A204.1 (cell line): ENCODE measurements at regions not wholly inside any gene's neighbourhood (a gene's known extent, or its start where the extent isn't known, plus 50 kb on each side); places are given as distances from the start of the nearest gene placed in this dataset.
"Not testable (repeated sequence)": the region's sequence is repeated elsewhere in the genome, so short reads cannot be mapped to it uniquely, and the experiment has no call there.

Source experiments
- FAIRE-seq: peaks from 2 replicates; lab custom pipeline; 2012; peaks lifted over from hg19 to GRCh38; lab: Jason Lieb, UNC

GRCh38 chr18:30623401-30624065 lies 419.0 kb downstream of the DSC3 start:
- FAIRE-seq = no peak

GRCh38 chr18:30622635-30623034 lies 419.9 kb downstream of the DSC3 start:
- FAIRE-seq = no peak

- no peak for FAIRE-seq
Measured at GRCh38 chr18:30622104-30622503, 420.4 kb downstream of the DSC3 start.

- no peak for FAIRE-seq
Measured at GRCh38 chr18:30618567-30618966, 424.0 kb downstream of the DSC3 start.

- no peak for FAIRE-seq
Measured at GRCh38 chr18:30616414-30616813, 426.1 kb downstream of the DSC3 start.

GRCh38 chr18:30613467-30613801 lies 429.1 kb downstream of the DSC3 start:
- FAIRE-seq = no peak

GRCh38 chr18:30601541-30601940 lies 441.0 kb downstream of the DSC3 start:
- no peak for FAIRE-seq

- no peak for FAIRE-seq
Measured at GRCh38 chr18:30597202-30597601, 445.3 kb downstream of the DSC3 start.

GRCh38 chr18:30596635-30597034 lies 445.9 kb downstream of the DSC3 start:
- no peak for FAIRE-seq

- FAIRE-seq = no peak
Measured at GRCh38 chr18:30595942-30596341, 446.6 kb downstream of the DSC3 start.

- FAIRE-seq = not testable (repeated sequence)
Measured at GRCh38 chr18:30594911-30595310, 447.6 kb downstream of the DSC3 start.

GRCh38 chr18:30591462-30591861 lies 451.1 kb downstream of the DSC3 start:
- no peak for FAIRE-seq

- no peak for FAIRE-seq
Measured at GRCh38 chr18:30588673-30589164, 453.8 kb downstream of the DSC3 start.

GRCh38 chr18:30583768-30584167 lies 458.8 kb downstream of the DSC3 start:
- FAIRE-seq = no peak

- no peak for FAIRE-seq
Measured at GRCh38 chr18:30582078-30582477, 460.5 kb downstream of the DSC3 start.

GRCh38 chr18:30578707-30579106 lies 463.8 kb downstream of the DSC3 start:
- no peak for FAIRE-seq

GRCh38 chr18:30572214-30572613 lies 470.3 kb downstream of the DSC3 start:
- FAIRE-seq = no peak

- FAIRE-seq = no peak
Measured at GRCh38 chr18:30568333-30568732, 474.2 kb downstream of the DSC3 start.

GRCh38 chr18:30566877-30567276 lies 475.7 kb downstream of the DSC3 start:
- FAIRE-seq = no peak

GRCh38 chr18:30562231-30562630 lies 480.3 kb downstream of the DSC3 start:
- FAIRE-seq = no peak

- FAIRE-seq = no peak
Measured at GRCh38 chr18:30556112-30556511, 486.4 kb downstream of the DSC3 start.

GRCh38 chr18:30545393-30545792 lies 497.1 kb downstream of the DSC3 start:
- FAIRE-seq = no peak

- no peak for FAIRE-seq
Measured at GRCh38 chr18:30544141-30544540, 498.4 kb downstream of the DSC3 start.

GRCh38 chr18:30533716-30534115 lies 508.8 kb downstream of the DSC3 start:
- FAIRE-seq = no peak

GRCh38 chr18:30527917-30528316 lies 514.6 kb downstream of the DSC3 start:
- no peak for FAIRE-seq
